HG03175 (cell line): ENCODE measurements at regions not wholly inside any gene's neighbourhood (a gene's known extent, or its start where the extent isn't known, plus 50 kb on each side); places are given as distances from the start of the nearest gene placed in this dataset.
A peak's percentile ranks its signal among the peaks of the same experiment; 100 is the strongest.

Experiments used
- ATAC-seq: cut with Tn5 transposase; IDR thresholded peaks from one replicate; pipeline ENCODE4 v1.9.1; 2021; ENCODE audit warnings: mild to moderate bottlenecking, moderate library complexity; ENCODE audit not compliant: unreplicated experiment

DNA sequence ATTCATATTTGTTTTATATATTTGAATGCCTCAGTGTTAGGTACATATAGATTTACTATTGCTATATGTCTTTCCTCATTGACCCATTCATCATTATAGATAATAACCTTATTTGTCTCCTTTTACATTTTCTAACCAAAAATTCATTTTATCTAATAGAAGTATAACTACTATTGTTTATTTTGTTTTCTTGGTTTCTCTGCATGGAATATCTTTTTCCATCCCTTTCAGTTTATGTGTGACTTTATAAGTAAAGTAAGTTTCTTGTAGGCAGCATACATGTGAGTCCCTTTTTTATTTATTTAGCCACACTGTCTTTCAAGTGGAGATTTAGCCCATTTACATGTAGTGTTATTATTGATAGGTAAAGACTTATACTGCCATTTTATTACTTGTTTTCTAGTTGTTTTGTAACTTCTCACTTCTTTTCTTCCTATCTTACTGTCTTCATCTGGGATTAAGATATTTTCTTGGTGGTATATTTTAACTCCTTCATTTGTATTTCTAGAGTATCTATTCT, 572.0 kb upstream of the MAN1A1 start:
- no peak for ATAC-seq

- no peak for ATAC-seq
Observed at GRCh38 chr6:119917186-119917585, 567.6 kb upstream of the MAN1A1 start.

- no peak for ATAC-seq
Observed at GRCh38 chr6:119915971-119916370, 566.4 kb upstream of the MAN1A1 start.

GRCh38 chr6:119908157-119908556, 558.6 kb upstream of the MAN1A1 start:
- no peak for ATAC-seq

DNA sequence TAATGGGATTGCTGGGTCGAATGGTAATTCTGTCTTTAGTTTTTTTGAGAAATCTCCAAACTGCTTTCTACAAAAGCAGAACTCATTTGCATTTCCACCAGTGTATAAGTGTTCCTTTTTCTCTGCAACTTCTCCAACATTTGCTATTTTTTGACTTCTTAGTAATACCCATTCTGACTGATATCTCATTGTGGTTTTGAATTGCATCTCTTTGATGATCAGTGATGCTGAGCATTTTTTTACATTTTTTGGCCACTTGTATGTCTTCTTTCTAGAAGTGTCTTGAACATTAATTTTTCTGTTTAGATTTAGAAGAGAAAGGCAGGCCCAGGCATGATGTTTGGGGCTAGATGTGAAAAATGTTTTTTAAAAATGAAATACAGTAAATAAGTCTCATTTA, 553.1 kb upstream of the MAN1A1 start:
- ATAC-seq, result no peak

DNA sequence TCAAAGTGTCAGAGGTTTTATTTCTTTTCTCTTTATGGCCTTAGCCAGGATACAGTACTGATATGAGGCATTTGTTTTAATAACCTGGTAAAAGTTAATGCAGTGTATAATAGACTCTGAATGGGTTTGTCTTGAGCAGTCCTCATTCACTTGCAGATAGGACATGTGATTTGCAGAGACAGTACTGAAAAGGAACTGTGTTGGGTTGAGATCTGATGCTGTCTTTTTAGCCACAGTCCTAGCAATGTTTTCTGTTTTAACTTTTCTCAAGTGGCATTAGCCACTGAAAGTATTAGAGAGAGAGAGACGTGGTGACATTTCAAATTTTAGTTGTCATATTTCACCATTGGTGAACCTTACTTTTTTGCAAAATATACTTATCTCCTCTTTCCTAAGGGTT, 547.2 kb upstream of the MAN1A1 start:
- no peak for ATAC-seq

DNA sequence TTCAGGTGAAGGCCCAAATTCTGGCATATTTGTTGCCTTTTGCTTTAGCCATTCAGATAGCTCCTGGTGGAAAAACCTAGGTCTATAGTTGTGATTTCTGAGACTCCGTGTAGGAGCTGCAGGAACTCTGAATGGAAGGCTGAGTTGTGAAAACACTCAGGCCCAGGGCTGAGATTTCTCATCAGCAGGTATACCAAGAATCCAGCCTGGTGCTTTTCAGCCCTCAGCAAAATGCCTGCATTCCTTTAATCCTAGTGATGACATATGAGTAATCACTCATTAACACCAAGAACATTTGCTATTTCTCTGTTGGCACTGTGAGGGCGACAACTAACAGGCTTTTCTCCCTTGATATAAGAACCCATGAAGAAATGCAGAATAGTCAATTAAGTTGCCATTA, 546.1 kb upstream of the MAN1A1 start:
- ATAC-seq, result no peak

DNA sequence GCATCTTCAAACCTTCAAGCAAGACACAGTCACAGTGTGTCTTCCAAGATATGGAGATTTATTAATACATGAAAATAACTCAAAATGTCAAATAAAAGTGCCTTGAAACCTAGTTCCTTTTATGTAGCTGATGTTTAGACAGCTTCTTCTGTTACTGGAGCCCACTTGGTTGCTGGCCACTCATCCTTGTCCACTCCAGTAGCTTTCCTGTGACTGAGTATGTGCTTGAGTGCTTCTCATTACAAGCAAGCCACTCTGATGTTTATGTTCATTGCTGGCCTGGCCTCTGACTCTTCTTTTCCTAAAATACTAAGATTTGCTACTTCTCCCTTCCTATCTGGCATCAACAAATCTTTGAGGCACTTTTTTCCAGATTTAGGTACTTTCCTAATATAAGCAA, 545.2 kb upstream of the MAN1A1 start:
- ATAC-seq, result no peak

DNA sequence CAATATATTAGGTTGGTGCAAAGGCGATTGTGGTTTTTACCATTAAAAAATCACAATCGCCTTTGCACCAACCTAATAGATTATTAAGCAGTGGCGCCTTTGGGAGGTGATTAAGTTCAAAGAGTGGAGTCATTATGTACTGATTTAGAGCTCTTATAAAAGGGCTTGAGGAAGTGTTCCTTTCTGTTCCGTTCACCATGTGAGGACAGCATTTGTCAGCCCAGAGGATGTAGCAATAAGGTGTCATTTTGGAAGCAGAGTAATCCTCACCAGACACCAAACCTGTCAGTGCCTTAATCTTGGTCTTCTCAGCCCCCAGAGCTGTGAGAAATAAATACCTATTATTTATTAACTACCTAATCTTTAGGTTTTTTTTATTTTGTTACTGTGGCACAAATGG, 542.1 kb upstream of the MAN1A1 start:
- no peak for ATAC-seq

- ATAC-seq, result no peak
Observed at GRCh38 chr6:119891206-119891605, 541.6 kb upstream of the MAN1A1 start.

- no peak for ATAC-seq
Observed at GRCh38 chr6:119890470-119890869, 540.9 kb upstream of the MAN1A1 start.

DNA sequence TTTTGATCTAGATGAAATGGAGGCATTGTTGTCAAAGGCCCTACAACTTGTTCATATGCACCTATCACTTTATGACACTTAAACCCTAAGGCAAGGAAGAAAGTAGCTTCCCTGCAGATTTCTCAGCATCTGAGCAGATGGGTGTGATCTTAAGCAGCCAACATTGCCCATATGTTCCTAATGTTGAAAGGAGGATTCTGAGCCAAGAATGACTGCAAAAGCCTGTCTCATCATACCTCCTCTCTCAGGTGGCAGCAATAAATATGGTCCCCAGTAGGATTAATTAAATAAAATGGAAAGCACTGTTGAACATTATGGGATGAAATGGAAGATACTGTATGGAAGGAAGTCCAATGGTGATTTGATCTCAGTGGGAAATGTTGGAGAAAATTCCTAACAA, 538.1 kb upstream of the MAN1A1 start:
- ATAC-seq, result no peak

- ATAC-seq, result no peak
Observed at GRCh38 chr6:119881416-119881815, 531.9 kb upstream of the MAN1A1 start.

DNA sequence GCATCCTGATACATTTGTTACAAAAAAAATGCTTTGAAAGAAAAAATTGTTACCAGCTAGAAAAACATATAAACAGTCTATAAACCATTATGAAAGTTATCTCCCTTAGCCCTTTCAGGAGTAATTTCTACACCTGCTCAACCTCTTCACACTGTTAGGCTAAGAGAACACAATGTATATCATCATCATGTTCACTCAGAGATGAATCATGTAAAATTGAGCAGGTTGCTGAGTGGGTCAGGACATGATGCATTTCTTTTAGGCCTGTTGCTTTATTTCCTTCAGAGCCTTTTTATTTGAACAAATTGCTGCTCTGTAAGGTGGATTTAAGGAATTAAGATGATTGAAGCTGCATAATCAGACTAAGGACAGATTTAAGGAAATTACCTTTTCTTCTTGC, 531.3 kb upstream of the MAN1A1 start:
- ATAC-seq, result no peak

DNA sequence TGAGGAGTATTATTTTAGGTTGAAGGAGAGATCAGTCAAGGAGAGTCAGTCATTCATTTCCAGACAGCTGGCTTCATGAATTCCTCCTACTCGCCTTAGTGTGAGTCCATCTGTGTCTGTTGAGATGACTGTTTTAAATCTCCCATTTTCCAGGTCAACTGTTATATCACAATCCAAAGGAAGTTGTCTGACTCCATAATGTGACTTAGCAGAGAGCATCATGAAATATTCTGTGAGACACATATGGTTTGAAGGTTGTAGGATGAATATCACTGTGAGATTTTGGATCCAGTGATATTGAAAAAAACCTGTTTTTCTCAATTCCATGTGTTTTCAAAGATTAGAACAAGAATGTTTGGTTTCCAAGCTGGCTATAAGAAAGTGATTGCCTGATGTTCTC, 530.2 kb upstream of the MAN1A1 start:
- ATAC-seq, result no peak

GRCh38 chr6:119874381-119874780, 524.8 kb upstream of the MAN1A1 start:
- no peak for ATAC-seq

GRCh38 chr6:119873107-119873506, 523.5 kb upstream of the MAN1A1 start:
- ATAC-seq, result no peak

DNA sequence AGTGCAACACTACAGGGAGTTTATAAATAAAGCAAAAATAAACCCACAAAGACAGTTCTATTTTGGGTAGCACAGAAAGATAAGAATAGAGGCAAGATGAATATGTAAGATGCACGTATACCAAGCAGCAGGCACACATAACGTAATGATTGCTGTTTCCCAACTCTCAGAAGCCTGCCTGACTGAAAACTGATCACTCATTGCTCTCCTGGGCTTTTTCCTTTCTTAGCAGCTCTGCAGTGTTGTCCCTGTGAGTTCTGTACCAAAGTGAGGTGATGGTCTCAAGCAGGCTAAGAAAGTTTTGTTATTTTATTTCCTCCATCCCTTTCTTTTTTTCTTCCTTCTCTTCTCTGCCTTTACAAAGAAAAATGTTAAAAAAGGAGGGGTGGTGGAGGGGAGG, 522.0 kb upstream of the MAN1A1 start:
- ATAC-seq, result no peak

DNA sequence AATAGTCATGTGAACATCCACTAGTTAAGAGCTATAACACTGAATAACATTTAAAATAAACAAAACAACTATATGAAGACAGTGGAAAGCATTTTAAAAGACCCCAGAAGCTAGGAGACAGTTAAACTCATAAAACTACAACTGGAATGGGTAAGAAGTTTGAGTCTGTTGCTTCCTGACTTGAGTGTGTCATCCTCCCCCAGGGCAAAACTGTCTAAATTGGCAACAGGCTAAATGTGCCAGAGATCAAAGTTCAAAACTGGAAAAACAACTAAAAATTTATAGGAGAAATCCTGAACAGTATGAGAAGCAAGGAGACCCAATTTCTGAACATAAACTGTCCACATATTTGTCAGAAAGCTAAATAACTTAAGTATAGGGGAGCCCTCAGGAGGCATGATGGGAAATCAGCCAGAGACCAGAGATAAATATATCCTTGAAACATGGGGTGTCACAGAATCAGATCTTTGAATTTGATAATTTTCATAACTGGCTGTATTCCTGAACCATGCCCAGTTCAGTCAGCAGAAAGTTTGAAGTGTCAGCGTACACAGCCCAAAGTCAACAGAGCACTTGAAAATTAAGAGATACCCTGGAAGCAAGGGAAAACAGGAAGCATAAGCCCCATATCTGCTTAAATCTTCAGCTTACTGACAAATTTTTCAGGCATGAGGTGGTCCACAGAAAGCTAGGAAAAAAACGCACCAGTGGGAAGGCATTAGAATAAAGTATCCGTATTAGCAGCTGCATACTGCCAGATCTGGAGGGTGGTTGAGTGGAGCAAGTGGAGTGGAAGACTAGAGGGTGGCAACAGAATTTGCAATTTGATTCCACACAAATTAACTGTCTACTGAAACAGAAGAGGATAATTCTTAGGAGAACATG, 516.1 kb upstream of the MAN1A1 start:
- no peak for ATAC-seq

DNA sequence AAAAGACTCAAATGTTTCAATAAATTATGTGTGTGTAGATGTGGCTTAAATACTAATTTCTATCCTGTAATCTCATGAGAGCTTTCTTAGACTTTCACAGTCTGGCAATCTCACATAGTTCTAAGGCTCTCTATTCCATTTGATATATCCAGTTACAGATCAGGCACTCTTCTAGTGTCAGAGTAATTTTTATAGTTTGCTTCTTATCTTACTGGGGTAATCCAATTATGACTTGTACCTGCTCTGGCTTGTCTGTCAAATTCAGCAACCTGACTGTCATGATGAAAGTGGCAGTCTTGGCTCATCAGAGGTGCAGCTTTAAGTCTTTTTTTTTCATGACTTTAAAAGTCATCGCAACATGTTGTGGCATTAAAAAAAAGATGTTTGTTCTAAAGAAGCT, 513.2 kb upstream of the MAN1A1 start:
- no peak for ATAC-seq

- ATAC-seq, result no peak
Observed at GRCh38 chr6:119858901-119859300, 509.3 kb upstream of the MAN1A1 start.

DNA sequence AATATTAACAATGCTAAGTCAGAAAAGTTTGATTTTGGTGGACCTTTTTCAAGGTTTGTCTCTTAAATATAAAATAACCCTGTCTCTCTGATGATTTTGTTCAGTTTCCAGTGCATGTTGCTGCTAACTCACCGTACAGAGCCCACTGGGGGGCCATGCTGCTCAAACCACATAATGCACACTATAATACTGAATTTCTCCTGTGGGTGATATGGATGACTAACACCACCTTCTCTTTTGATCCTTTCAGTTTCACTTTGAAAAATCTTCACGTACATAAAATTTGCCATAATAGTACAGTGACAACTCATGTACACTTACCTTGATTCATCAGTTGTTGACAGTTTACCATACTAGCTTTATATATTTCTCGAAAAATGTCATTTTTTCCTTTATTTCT, 506.6 kb upstream of the MAN1A1 start:
- ATAC-seq, result peak; percentile 75

DNA sequence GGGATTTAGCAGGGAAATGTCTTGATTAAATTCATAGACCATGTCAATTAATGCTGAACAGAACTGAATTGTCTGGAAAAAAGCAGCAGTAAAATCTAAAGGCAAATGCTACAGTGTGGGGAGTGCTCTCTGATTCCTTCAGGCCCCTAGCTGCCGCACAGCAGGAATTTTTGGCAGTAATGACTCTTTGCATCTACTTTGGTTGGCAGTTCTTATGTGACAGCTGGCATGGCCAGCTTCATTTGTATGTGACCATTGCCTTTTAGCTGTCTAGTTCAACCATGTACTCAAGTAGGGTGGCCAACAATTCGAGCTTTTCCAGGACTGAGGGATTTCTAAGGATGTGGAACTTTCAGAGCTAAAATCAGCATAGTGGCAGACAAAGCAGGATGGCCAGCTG, 499.1 kb upstream of the MAN1A1 start:
- ATAC-seq, result no peak
